ENCODE measurements at regions not wholly inside any gene's neighbourhood (a gene's known extent, or its start where the extent isn't known, plus 50 kb on each side); places are given as distances from the start of the nearest gene placed in this dataset.

DNA sequence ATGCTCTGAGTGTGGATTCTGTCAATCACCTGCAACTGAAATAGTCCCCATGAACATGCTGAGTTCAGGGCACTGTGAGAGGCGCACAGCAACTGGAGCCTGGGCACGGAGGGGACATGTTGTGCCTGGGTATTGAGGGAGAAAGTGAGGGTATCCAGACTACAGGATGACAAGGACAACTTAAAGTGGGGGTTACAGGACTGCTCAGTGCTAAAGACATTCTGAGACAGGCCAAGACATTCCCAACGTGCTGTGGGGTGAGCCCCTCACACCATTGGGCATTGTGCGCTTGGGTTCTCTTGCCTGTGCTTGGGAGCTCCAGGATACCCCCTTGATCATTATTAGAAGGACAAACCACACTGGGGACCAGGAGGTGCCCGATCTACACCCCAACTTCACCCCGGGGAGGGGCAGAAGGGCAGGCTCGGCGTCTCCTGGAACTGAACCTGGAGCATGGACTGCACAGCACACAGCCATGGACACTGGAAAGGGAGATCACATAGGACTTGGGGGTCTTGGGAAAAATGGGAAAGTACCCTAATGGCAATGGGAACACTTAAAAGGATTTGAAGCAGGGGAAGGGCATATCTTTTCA lies 72.5 kb upstream of the HDAC4 start:
- no peak for DNase-seq

DNA sequence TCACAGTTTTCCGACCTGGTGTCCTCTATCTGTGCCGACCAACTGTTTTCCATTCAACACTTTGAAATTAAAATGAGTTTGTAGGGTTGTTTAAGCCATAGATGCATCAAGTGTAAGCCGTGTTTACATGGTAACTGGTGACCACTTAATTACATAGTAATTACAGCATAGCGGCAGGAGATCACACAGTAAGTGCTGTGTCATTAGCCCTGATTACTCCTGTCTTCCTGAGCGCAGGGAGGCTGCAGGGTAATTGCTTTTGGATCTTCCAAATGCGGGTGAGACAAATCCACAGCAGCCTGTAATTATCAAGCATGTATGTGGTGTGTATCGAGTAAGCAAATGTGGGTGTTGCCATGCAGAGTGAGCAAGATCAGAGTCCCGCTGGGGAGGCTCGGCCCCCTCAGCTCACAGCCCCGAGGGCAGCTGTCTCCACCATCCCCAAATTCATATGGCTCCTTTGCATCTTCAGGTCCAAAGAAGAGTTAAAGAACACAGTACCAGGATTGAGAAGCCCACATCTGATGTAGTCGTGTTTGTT lies 71.5 kb upstream of the HDAC4 start:
- no peak for DNase-seq

DNA sequence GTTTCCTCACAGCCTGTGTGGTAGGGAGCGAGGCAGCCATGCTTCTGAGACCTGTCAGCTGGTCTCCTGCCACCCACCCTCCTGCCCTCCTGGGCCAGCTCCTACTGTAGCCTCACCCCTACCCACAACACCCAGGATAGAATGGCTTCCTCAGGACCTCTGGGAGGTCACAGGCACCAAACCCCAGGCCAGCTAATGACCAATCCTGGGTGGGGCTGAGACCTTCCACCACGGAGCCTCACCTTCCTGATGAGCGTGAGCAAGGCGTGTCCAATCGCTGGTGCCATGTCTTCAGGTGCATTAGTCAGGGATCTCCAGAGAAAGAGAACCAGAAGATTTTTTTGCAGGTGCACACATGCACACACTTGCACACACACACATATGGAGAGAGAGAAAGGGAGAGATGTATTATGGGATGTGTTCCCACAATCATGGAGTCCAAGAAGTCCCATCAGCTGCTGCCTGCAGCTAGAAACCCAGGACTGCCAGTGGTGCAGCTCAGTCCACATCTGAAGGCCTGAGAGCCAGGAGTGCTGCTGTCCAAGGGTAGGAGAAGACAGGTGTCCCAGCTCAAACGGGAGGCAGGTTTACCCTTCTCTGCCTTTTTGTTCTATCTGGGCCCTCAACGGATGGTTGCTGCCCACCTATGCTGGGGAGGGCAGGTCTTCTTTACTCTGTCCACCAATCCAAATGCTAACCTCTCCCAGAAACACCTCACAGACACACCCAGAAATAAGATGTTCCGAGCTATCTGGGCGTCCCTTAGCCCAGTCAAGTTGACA lies 70.4 kb upstream of the HDAC4 start:
- no peak for DNase-seq

DNA sequence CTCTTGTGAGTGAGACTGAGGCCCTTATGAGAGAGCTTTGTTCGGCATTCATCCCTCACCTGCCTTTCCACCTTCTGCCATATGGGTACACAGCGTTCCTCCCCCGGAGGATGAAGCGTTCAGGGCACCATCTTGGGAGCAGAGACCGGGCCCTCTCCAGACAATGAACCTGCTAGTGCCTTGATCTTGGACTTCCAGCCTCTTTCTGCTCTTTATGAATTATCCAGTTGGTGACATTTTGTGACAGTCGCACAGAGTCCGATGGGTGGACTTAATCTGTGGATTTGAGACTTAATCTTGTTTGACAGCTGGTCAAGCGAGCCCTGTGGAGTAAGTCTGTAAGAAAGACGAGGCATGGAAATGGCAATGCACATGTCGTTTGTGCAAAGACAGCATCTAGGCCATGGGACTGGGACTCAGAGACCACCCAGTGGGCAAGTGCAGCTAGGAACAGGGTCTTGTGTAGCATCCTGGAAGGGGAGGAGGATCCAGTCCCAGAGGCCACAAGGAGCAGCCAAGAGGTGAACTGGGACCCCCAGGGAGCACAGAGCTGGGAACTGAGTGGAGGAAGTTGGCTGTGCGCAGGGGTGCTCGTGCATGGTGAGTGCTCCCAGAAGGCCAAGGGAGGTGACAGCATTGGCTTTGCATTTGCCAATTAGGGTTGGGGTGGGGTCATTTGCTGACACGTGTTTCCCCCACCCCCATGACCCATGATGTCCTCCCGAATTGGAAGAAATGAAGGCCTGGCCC lies 69.5 kb upstream of the HDAC4 start:
- no peak for DNase-seq

DNA sequence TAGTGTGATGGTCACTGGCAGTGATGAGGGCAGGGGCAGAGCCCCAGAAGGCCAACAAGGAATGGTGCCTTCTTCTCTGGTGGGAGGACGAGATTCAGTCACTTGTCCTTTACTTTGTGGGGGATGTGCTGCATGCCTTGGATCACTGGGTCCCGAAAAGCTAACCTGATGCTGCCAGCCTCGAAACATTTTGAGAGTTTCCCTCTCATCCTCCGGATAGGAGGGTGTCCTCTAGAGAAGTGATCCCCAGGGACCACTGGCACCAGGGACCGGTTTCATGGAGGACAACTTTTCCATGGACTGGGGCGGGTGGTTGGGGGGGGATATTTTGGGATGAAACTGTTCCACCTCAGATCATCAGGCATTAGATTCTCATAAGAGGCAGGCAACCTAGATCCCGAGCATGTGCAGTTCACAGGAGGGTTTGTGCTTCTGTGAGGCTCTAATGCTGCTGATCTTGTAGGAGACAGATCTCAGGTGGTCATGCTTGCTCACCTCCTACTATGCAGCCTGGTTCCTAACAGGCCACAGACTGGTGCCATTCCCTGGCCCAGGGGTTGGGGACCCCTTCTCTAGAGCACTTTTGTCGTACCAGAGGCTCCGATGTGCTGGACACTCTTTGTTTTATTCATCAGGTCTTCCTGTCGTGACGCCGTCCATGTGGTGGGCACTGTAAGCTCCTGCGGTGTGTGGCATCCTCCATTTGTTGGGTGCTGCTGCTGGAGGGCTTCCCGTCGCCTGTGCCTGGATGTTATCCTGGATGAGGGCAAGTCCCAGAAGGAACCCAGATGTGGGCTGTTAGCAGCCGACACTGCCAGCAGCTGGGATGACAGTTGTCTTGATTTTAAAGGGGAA lies 68.5 kb upstream of the HDAC4 start:
- DNase-seq, result no peak

DNA sequence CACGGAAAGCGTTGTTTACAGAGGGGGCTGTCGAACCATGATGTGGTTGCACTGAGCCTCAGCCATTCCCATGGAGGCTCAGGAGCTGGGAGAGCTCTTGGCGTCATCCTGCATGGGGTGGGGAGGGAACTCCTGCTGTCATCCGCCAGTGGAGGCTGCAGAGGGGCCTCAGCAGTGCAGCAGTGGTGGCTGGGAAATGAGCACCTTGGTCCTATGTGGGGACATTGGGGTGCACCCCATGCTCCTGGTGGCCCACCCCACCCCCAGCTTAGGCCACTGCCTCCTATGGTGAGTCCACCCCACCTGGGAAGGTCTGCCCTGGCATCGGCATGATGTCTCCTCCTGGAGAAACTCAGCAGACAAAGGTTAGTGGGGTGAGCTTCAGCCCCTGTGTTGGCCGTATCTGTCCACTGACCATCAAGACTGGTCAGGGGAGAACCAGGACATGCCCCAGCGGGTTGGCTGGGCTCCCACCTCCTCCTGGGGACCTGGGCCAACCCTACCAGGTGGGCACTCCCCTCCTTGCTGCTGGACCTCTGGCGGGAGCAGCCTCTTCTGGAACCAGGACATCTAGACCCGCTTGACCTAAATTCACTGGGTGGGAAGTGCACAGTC lies 67.8 kb upstream of the HDAC4 start:
- no peak for DNase-seq

DNA sequence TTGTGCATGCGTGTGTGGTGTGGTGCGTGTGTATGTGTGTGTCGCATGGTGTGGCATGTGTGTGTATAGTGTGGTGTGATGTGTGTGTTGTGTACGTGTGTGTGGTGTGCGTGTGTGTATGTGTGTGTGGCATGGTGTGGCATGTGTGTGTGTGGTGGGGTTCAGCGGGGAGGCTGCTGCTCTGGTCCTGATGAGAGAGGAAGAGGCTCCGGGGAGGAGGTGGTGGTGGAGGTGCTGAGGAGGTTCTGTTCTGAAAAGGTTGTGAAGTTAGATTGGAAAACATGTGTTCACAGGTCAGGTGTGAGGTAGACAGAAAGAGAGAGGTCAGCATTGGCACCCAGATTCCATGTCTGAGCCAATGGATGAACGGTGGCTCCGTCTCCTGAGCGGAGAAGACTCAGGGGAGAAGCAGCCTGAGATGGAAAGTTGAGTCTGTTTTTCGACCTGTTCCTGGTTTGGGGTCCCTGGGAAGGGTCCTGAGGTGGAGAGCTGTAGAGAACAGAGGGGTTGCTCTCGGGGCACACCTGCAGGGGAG lies 67.2 kb upstream of the HDAC4 start:
- DNase-seq, result no peak

DNA sequence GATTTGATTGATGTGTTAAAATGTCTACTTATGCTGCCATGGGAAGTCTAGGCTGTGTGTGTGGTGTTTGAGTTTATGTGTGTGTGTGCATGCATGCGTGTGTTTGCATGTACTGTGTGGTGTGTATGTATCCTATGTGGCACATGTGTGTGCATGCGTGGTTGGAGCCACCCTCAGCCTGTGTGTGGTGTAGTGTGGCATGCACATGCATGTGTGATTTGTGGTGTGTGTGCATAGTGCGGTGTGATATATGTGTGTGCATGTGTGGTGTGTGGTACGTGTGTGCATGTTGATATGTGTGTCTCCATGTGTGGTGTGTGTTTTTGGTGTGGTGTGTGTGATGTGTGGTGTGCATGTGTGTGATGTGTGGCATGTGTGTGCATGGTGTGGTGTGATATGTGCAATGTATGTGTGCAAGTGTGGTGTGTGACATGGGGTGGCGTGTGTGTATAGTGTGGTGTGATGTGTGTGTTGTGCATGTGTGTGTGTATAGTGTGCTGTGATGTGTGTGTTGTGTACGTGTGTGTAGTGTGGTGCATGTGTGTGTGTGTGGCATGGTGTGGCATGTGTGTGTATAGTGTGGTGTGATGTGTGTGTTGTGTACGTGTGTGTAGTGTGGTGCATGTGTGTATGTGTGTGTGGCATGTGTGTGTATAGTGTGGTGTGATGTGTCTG lies 66.6 kb upstream of the HDAC4 start:
- DNase-seq, result no peak

DNA sequence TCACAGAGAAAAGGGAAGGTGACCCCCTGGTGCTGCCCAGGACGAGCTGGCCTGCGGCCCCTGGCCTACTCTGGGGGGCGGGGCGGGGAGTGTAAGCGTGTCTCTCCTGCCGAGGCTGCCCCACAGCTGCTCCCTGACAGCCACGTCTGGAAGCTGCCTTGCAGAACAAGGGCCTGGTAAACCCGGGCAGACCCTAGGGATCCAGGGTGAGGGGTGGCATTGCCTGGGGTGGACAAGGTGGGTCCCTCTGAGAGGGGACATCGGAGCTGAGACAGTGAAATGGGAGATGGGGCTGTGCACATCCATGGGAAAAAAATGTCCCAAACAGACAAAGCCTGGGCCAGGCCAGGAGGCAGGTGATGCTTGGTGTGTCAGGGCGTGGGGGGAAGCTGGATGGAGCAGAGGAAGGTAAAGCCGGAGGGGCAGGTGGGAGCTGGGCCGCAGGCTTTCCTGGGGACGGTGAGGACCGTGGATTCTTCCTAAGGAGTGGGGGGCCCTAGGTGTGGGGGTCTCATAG lies 66.0 kb upstream of the HDAC4 start:
- no peak for DNase-seq

DNA sequence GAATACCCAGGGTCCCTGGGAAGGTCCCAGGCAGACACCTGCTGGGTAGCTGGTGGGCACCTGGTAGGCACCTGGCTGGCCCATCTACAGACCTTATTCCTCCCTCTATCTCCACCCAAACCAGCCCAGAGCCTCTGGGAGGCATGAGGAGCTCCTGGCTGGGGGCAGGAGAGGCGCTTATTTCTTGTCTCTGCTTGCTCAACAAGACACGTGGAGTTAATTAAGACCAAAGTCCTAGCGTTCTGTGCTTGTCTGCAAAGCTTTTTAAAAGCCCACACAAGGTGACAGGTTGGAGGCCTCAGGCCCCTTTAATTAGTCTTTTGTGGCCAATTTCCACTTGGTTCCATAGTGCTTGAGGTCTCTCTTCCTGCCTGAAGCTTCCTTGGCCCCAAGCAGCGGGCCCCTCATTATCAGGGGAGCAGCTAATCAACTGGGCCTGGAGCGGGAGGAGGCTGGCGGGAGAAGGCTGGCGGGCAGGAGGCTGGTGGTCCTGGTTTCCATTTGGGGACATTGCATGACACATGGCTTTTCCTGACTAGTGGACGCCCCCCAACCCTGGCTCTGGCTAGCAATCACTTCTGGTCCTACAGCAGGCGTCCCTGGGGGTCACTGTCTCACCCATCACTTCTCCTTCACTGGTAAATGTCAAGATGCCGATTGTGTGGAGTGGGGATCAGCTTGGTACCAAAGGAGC lies 65.4 kb upstream of the HDAC4 start:
- no peak for DNase-seq

DNA sequence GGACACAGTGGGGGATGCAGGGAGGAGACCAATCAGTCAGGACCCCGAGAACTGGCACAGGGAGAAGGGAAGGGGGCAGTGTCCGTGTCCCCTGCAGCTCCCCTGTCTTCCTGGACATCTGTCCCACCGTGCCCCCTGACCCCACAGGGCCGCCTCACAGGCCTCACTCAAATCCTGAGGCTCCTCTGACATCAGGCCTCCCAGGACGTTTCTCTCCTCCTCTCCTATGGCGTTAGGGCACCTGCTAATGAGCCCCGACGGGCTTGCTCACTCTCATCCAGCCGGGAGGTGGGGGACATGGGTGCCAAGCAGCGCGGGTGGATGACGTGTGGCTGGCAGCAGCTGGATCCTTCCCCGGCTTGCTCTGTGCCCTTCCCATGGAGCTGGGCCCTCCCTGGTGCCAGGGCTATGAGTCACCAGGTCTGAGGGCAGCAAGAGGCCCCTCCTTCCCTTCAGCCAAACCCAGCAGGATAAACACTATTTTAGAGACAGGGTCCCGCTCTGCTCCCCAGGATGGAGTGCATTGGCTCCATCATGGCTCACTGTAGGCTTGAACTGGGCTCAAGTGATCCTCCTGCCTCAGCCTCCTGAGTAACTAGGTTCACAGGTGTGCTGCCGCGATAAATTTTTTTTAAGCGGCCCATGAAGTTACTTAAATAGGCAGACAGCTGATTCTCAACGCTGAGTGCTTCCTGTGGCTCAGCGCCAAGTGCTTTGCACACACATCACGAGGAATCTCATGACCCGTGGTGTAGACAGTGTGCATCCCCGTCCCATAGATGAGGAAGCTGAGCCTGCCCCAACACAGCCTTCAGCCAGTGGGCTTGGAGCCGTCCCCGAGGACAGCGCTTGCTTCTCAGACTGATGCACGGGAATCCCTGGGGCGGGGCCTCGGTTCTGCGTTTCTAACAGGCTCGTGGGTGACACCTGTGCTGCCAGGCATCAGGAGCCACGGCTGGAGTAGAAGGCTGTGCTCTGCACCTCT lies 64.5 kb upstream of the HDAC4 start:
- DNase-seq, result no peak

DNA sequence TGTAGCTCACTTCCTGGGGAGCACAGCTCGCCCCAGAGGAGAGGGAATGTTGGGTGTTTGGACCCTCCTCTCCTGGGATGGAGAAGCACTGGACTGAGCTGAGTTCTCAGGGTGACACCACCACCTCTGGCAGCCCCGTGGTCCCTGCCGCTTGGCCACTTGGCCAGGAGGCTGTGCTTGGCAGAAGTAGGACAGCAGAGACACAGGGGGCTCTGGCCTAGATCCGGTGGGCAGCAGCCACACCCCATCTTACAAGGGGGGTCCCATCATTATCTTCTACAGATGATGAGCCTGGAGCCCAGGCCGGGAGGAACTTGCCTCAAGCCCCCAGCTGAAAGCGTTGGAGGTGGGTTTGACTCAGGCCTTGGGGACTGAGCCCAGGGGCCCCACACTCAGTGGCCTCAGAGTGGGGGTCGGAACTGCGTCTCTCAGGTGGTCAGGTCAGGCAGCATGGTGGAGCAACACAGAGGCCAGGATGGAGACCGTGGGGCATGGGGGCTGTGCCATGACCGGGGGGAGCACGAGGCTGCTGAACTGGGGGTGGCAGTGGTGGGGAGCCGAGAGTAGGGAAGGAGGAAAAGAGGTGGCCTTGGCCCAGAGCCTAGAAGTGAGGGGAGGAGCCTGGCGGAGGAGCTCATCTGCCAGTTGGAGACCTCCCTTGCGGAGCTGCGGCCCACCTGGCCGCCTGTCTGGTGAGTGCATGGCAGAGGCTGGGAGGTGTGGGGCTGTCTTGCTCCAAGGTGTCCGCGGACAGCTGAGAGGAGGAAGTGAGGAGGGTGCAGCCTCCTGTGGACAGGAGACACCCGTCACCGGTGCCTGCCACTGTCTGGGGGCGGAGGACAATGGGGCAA lies 63.6 kb upstream of the HDAC4 start:
- no peak for DNase-seq

DNA sequence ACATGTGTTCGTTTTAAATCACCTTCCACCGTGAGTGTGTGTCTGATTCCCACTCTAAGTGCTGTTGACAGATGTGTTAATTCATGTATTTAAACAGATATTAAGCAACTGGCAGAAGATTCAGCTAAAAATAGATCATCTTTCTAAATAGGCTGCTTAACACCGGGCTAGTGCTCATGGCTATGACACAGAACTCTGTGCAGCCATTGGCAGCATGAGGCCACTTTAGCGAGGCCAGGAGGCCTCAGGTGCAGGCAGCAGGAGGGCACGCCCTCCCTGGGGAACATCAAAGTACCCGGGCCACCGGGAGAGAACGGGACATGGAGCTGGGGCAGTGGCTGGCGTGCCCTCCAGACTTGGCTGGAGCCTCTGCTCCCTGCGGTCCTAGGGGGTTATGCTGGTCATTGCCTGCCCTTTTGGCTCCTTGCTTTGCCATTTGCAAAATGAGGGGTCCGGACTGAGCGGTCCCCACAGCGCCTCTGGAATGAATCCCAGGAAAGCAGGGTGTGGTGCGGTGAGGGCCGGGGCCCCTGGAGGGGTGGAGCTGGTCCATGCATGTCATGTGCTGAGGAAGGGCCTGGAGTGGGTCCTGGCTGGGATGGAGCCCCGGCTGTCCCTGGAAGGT lies 62.8 kb upstream of the HDAC4 start:
- no peak for DNase-seq

DNA sequence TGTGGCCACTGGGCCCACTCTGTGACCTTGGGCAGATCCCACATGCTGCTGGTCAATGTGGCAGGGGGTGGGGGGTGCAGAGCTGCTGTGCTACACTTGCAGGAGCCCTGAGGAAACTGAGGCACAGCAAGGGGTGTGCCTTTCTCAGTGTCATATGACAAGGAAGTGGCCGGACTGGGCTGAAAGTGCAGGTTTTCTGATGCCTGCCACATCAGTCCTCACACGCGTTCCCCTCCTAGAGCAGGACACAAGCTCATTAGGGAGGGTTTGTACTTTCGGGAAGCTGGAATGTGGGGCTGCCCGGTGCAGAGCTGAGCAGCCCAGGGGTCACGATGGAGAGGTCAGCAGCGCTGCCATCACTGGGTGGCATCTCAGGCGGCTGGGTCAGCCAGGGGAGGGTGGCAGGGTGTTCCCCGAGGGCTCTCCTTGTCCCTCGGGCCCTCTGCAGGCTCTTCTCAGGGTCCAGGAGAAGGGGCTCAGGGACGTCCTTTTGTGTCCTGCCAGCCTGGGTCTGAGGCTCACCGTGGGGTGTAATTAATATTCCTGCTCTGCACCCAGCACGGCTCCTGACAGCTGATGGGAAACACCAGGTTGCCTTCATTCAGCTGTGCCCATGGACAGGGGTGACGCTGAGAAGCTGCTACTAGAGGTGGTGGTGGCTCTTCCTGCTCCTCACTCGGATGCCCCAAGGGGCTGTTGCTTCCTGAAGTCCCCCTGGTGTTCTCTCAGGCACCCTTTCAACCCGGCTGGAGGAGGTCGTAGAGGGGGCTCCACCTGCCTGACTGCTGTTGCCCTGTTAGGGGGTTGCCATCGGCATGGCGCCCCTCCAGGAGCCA lies 62.1 kb upstream of the HDAC4 start:
- DNase-seq, result no peak

DNA sequence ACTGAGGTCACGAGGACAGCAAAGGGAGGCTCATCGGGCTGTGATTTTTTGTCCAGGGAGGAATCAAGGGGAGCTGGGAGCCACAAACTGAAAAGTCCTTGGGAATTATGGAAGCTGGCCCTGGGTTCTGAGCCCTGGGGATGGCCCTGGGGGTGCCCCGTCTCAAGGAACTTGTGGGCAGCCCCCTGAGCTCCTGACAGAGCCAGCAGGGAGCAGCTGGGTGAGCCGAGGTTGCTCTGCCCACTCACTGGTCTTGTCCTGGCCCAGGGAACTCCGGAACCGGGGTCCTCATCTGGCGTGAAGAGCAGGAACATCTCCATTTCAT lies 61.3 kb upstream of the HDAC4 start:
- no peak for DNase-seq

DNA sequence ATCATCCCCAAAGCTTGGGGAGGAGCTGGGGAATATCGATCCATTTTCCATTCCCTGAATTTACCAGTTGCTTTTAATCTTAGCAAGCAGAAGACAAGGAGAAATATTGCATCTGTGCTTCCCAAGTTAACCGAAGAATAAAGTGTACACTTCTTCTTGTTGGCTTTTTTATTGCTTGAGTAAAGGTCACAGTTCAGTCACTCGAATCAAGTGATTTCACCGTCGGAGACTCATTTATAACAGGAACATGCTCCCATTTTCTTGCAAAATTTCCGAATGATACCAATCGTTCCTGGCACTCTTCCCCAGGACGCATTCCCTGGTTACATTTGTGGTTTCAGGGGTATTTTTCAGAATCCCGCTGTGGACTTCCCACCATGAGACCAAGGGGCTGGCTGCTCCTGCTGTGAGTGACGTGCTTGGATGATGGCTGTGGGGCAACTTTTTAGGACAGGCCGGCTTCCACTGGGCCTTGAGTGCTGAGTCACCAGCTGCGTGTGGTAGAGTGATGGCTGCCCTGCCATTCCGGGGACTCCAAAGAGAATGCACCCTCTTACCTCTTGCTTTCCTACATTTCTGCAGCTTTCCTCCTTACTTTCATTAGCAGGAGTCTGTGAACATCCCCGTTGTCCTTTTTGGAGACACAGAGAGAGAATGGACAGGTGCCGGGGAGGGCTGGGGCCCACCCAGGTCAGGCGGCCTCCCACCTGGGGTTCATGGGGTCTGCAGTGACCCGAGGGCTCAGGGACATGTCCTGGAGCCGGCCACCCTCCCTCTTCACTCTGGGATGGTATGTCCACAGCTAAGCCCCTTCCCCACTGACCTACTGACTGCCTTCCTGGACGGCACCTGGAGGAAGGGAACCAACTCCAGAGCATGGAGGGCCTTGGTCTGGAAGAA lies 60.7 kb upstream of the HDAC4 start:
- no peak for DNase-seq
